ENCODE measurements at regions not wholly inside any gene's neighbourhood (a gene's known extent, or its start where the extent isn't known, plus 50 kb on each side); places are given as distances from the start of the nearest gene placed in this dataset.

GRCh38 chr5:163748934-163749333, 243.5 kb downstream of the MAT2B start:
- TF ChIP-seq CTCF (IDR thresholded peaks at IDR 0.05; ENCODE audit: poor library complexity) (no peak), EZH2 (IDR thresholded peaks at IDR 0.05; ENCODE audit: borderline replicate concordance) (no peak), EZH2phosphoT487 (IDR thresholded peaks at IDR 0.05; ENCODE audit: low read depth, severe bottlenecking, unreplicated experiment) (no peak)

Measured in hepatocyte (in vitro differentiated cells).